A673 (cell line): ENCODE measurements at regions not wholly inside any gene's neighbourhood (a gene's known extent, or its start where the extent isn't known, plus 50 kb on each side); places are given as distances from the start of the nearest gene placed in this dataset.

Experiments
- CTCF ChIP-seq: fragments of 300-800, 200-600 bp; sonication (generic); conservative IDR thresholded peaks from 2 replicates; pipeline ENCODE4 v1.5.1; 2017; ENCODE audit warnings: low read depth, mild to moderate bottlenecking, antibody characterized with exemption, low read length, moderate library complexity, mixed read lengths
- EZH2 ChIP-seq: fragments of 200-600 bp; sonication (generic); IDR thresholded peaks from 2 replicates; pipeline ENCODE4 v1.6.1; 2017; ENCODE audit warnings: borderline replicate concordance, low read depth, mild to moderate bottlenecking, mixed read lengths, antibody characterized with exemption, low read length; ENCODE audit not compliant: poor library complexity, severe bottlenecking

GRCh38 chr9:42396318-42396717 is 212.9 kb downstream of the SPATA31A6 start:
- no peak for TF ChIP-seq CTCF
- TF ChIP-seq EZH2: no peak
